B cell (primary cell): ENCODE measurements at regions not wholly inside any gene's neighbourhood (a gene's known extent, or its start where the extent isn't known, plus 50 kb on each side); places are given as distances from the start of the nearest gene placed in this dataset.

Experiments
- ATAC-seq: fragments of 200-7000 bp; cut with Tn5 transposase; one replicate; pipeline ENCODE4 v1.10.0; 2021; ENCODE audit warnings: low read depth, mild to moderate bottlenecking, moderate number of reproducible peaks, moderate library complexity
- CTCF ChIA-PET: fragments of 350-600 bp; sonication (Branson Sonifier 250); formaldehyde crosslinking; loops from one replicate; lab custom pipeline; 2021; ENCODE audit warnings: antibody characterized with exemption, inconsistent platforms; lab: Charles Lee
- POLR2A ChIA-PET: fragments of 350-600 bp; sonication (Branson Sonifier 250); formaldehyde crosslinking; loops from one replicate; lab custom pipeline; 2021; ENCODE audit warnings: antibody characterized with exemption; lab: Charles Lee
- DNase-seq: peaks from one replicate; pipeline ENCODE4 v3.0.0; 2013
- H2AFZ ChIP-seq: 2 replicates; pipeline ENCODE4 v1.6.1; 2012; ENCODE audit warnings: mild to moderate bottlenecking, low read depth, low read length; ENCODE audit not compliant: insufficient read depth, poor library complexity, severe bottlenecking
- H3K27ac ChIP-seq, 2 donors: 1 replicate in 1 of 2; 2 replicates in 1 of 2; pipeline ENCODE4 v1.5.1; 2012 to 2013; ENCODE audit warnings: low read length in 2 of 2, mild to moderate bottlenecking in 2 of 2, moderate library complexity in 1 of 2
- H3K27me3 ChIP-seq, 4 experiments: fragments of 200-600 bp in 1 of 4; sonication (generic) in 1 of 4; replicated peaks in 1 of 4; 1 replicate in 2 of 4; 2 replicates in 2 of 4; pipeline versions ENCODE4 v1.6.1 to v1.7.0; 2013 to 2016; ENCODE audit warnings: low read length in 3 of 4, mild to moderate bottlenecking in 2 of 4, mixed read lengths in 1 of 4, moderate library complexity in 1 of 4; ENCODE audit not compliant: insufficient read depth in 4 of 4, control insufficient read depth in 3 of 4; ENCODE audit errors: control extremely low read depth in 1 of 4
- H3K36me3 ChIP-seq, 2 experiments: replicated peaks in 1 of 2; 1 replicate in 1 of 2; 2 replicates in 1 of 2; pipeline versions ENCODE4 v1.6.1 to v1.7.1; 2013; ENCODE audit warnings: low read length in 1 of 2; ENCODE audit not compliant: insufficient read depth in 2 of 2, control insufficient read depth in 1 of 2; ENCODE audit errors: control extremely low read depth in 1 of 2, extremely low read depth in 1 of 2
- H3K4me1 ChIP-seq, 2 donors: fragments of 200-600 bp in 1 of 2; sonication (generic) in 1 of 2; 1 replicate in 1 of 2; 2 replicates in 1 of 2; pipeline versions ENCODE4 v1.5.1 to v1.6.1; 2013 to 2017; ENCODE audit warnings: low read length in 2 of 2; ENCODE audit not compliant: control insufficient read depth in 2 of 2, insufficient read depth in 2 of 2
- H3K4me2 ChIP-seq: replicated peaks from 2 replicates; pipeline ENCODE3; 2012; ENCODE audit warnings: mild to moderate bottlenecking, low read depth, low read length; ENCODE audit not compliant: poor library complexity, severe bottlenecking
- H3K4me3 ChIP-seq, 5 experiments: fragments of 200-600 bp in 1 of 5; sonication (generic) in 1 of 5; 1 replicate in 3 of 5; 2 replicates in 2 of 5; pipeline versions ENCODE4 v1.5.1 to v1.7.0; 2011 to 2016; ENCODE audit warnings: low read length in 4 of 5, mild to moderate bottlenecking in 4 of 5, low read depth in 2 of 5, control low read depth in 1 of 5, moderate library complexity in 1 of 5; ENCODE audit not compliant: insufficient read depth in 1 of 5; ENCODE audit errors: control extremely low read depth in 1 of 5, extremely low read depth in 1 of 5
- H3K79me2 ChIP-seq: fragments of 200-600 bp; sonication (generic); one replicate; pipeline ENCODE4 v1.6.0; 2016; ENCODE audit warnings: low read length; ENCODE audit not compliant: control insufficient read depth, insufficient read depth
- H3K9ac ChIP-seq: fragments of 200-600 bp; sonication (generic); 2 replicates; pipeline ENCODE4 v1.6.1; 2017; ENCODE audit warnings: mild to moderate bottlenecking, low read length, moderate library complexity
- H3K9me3 ChIP-seq, 3 donors: one replicate each; pipeline versions ENCODE4 v1.6.1 to v1.7.1; 2013; ENCODE audit warnings: low read length in 2 of 3; ENCODE audit not compliant: control insufficient read depth in 2 of 3, insufficient read depth in 1 of 3; ENCODE audit errors: control extremely low read depth in 1 of 3
- H4K20me1 ChIP-seq: 2 replicates; pipeline ENCODE4 v1.6.0; 2012; ENCODE audit warnings: mild to moderate bottlenecking, low read length; ENCODE audit not compliant: insufficient read depth, control insufficient read depth, poor library complexity, severe bottlenecking
- H3K27ac Mint-ChIP-seq: one replicate; pipeline ENCODE4 v1.8.0; 2021; ENCODE audit warnings: mixed read lengths
- H3K27me3 Mint-ChIP-seq: one replicate; pipeline ENCODE4 v1.8.0; 2021; ENCODE audit warnings: mixed read lengths
- H3K4me1 Mint-ChIP-seq: one replicate; pipeline ENCODE4 v1.8.0; 2021; ENCODE audit warnings: mixed read lengths
- H3K4me3 Mint-ChIP-seq: one replicate; pipeline ENCODE4 v1.8.0; 2021; ENCODE audit warnings: mixed read lengths
- H3K9me3 Mint-ChIP-seq: one replicate; pipeline ENCODE4 v1.8.0; 2022; ENCODE audit warnings: mixed read lengths; ENCODE audit not compliant: insufficient read depth
- EZH2 ChIP-seq: IDR thresholded peaks from 2 replicates; pipeline ENCODE4 v1.6.1; 2012; ENCODE audit warnings: borderline replicate concordance, low read depth, mild to moderate bottlenecking, moderate library complexity, low read length; ENCODE audit not compliant: insufficient read depth, poor library complexity, severe bottlenecking
- WGBS: methylation state at CpG from one replicate; pipeline ENCODE4 v1.1.5; 2013; ENCODE audit warnings: missing lambda C conversion rate; ENCODE audit not compliant: insufficient coverage; 5-methylcytosine and 5-hydroxymethylcytosine counted together
- intact Hi-C: fragments of 100-400 bp; cut with micrococcal nuclease; formaldehyde crosslinking; loops from one replicate; pipeline ENCODE4 v1.10.0; 2022
- TF ChIP-seq, protein P1 (sequence below): fragments of 200-600 bp; IDR thresholded peaks from one replicate; pipeline ENCODE4 v1.8.0; 2022; ENCODE audit warnings: antibody characterized with exemption, mild to moderate bottlenecking

DNA sequence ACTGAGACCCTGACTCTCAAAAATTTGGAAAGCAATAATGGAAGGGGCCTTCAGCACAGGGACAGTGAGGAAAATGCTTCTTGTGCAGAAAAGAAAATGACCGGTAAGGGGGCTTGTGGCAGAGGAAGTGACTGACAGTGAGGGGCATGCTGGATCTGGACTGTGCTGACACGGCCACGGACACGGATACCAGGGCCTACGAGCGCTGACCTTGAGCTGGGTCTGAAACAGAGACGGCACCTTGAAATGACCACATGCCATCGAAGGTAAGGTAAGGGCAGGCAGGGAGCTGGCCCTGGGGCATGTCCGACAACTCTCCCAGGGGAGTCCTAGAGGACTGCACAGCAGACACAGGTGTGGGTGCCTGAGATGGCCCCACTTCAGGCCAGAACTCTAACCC, 182.1 kb downstream of the RHOU start:
- H3K4me1 Mint-ChIP-seq = no peaks in the 10 kb centered on the region
- H3K4me3 Mint-ChIP-seq = no peak overlapping the region
- H3K27me3 Mint-ChIP-seq = no peaks in the 10 kb centered on the region
- H3K79me2 ChIP-seq = no peaks in the 10 kb centered on the region
- no peaks in the 10 kb centered on the region for H3K9me3 Mint-ChIP-seq
- H3K27me3 ChIP-seq = no peaks in the 10 kb centered on the region
- no peak overlapping the region for H3K4me3 ChIP-seq
- POLR2A ChIA-PET = no interaction called here
- no peak overlapping the region for H3K27ac ChIP-seq
- no peak overlapping the region for H3K4me2 ChIP-seq
- no peak for DNase-seq
- no peaks in the 10 kb centered on the region for H3K9me3 ChIP-seq
- no peak for ATAC-seq
- H4K20me1 ChIP-seq = no peaks in the 10 kb centered on the region
- TF ChIP-seq, protein P1, sequence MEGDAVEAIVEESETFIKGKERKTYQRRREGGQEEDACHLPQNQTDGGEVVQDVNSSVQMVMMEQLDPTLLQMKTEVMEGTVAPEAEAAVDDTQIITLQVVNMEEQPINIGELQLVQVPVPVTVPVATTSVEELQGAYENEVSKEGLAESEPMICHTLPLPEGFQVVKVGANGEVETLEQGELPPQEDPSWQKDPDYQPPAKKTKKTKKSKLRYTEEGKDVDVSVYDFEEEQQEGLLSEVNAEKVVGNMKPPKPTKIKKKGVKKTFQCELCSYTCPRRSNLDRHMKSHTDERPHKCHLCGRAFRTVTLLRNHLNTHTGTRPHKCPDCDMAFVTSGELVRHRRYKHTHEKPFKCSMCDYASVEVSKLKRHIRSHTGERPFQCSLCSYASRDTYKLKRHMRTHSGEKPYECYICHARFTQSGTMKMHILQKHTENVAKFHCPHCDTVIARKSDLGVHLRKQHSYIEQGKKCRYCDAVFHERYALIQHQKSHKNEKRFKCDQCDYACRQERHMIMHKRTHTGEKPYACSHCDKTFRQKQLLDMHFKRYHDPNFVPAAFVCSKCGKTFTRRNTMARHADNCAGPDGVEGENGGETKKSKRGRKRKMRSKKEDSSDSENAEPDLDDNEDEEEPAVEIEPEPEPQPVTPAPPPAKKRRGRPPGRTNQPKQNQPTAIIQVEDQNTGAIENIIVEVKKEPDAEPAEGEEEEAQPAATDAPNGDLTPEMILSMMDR = no peak
- no peak for TF ChIP-seq EZH2
- H3K4me1 ChIP-seq = no peaks in the 10 kb centered on the region
- H3K36me3 ChIP-seq = no peaks in the 10 kb centered on the region
- H3K9ac ChIP-seq = no peak overlapping the region
- intact Hi-C loops = no loop called here
- 93% methylated on average over 9 of the region's 9 CpGs for WGBS
- CTCF ChIA-PET = no interaction called here
- no peak overlapping the region for H2AFZ ChIP-seq
- no peak overlapping the region for H3K27ac Mint-ChIP-seq

DNA sequence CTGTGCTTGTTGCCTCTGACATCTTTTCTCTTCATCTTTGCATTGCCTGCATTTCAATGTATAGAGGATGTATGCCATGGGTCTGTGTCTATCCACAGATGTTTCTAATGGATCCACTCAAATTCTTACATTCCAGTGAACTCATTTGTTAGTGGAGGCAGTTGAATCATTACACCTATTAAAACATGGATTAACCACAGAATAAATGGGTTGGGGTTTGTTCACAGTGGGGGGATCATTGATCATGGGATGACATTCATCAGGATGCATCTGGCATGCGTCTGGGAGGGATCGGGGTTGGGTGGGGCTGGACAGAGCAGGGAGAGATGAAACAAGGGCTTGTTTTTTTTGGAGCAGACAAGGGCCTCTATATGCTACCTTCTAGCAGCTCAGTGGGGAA, 182.5 kb downstream of the RHOU start:
- Mint-ChIP-seq H3K4me1 (no peaks in the 10 kb centered on the region), H3K27ac (no peak overlapping the region), H3K9me3 (no peaks in the 10 kb centered on the region), H3K27me3 (peaks cover 1% of the 10 kb centered on the region), H3K4me3 (no peak overlapping the region)
- ChIA-PET POLR2A (no interaction called here), CTCF (no interaction called here)
- Histone ChIP-seq H3K79me2 (no peaks in the 10 kb centered on the region), H3K4me1 (no peaks in the 10 kb centered on the region), H3K36me3 (no peaks in the 10 kb centered on the region), H4K20me1 (no peaks in the 10 kb centered on the region), H3K27ac (no peak overlapping the region), H3K9ac (no peak overlapping the region), H3K4me3 (no peak overlapping the region), H2AFZ (no peak overlapping the region), H3K4me2 (no peak overlapping the region), H3K9me3 (no peaks in the 10 kb centered on the region), H3K27me3 (no peaks in the 10 kb centered on the region)
- DNase-seq (no peak), ATAC-seq (no peak)
- 95% methylated on average over 2 of the region's 2 CpGs for WGBS
- intact Hi-C loops = no loop called here
- TF ChIP-seq, protein P1 = no peak
- no peak for TF ChIP-seq EZH2
